A549 (cell line): ENCODE measurements at regions not wholly inside any gene's neighbourhood (a gene's known extent, or its start where the extent isn't known, plus 50 kb on each side); places are given as distances from the start of the nearest gene placed in this dataset.

Source experiments
- ATAC-seq, 2 experiments: fragments of 200-7000 bp in 1 of 2; fragments of >200 bp in 1 of 2; cut with Nextera tagmentation in 1 of 2; cut with Tn5 transposase in 1 of 2; 3 replicates each; pipeline versions ENCODE4 v1.8.0 to v1.9.1; 2018 to 2020; ENCODE audit warnings: mild to moderate bottlenecking in 1 of 2, moderate library complexity in 1 of 2
- CTCF ChIA-PET: fragments of 300-600 bp; sonication (Branson Sonifier 250); formaldehyde crosslinking; extraction: SDS; loops from one replicate; lab custom pipeline; 2021; ENCODE audit warnings: antibody characterized with exemption, inconsistent platforms; lab: Yijun Ruan, JAX
- POLR2A ChIA-PET: fragments of 350-600 bp; formaldehyde crosslinking; extraction: SDS; loops from one replicate; lab custom pipeline; 2021; ENCODE audit warnings: antibody characterized with exemption, inconsistent platforms; lab: Yijun Ruan, JAX
- DNase-seq, 2 experiments: peaks; one replicate each; pipeline versions ENCODE4 v3.0.0 to v3.0.0-alpha.2; 2011 to 2016; ENCODE audit warnings: low read depth in 1 of 2, low spot score in 1 of 2
- FAIRE-seq: peaks from 2 replicates; lab custom pipeline; 2011; peaks lifted over from hg19 to GRCh38; lab: Jason Lieb, UNC
- H3K27ac ChIP-seq, 2 experiments: fragments of >200 bp; sonication (Bioruptor Twin); formaldehyde crosslinking; 3 replicates each; pipeline ENCODE4 v1.5.1; 2016 to 2017
- H3K4me1 ChIP-seq: fragments of >200 bp; sonication (Bioruptor Twin); formaldehyde crosslinking; 3 replicates; pipeline ENCODE4 v1.6.1; 2016
- H3K4me2 ChIP-seq: fragments of >200 bp; sonication (Bioruptor Twin); formaldehyde crosslinking; 3 replicates; pipeline ENCODE4 v1.6.1; 2016
- H3K4me3 ChIP-seq: fragments of >200 bp; sonication (Bioruptor Twin); formaldehyde crosslinking; 3 replicates; pipeline ENCODE4 v1.5.1; 2016
- H3K9me3 ChIP-seq: fragments of >200 bp; sonication (Bioruptor Twin); formaldehyde crosslinking; 3 replicates; pipeline ENCODE4 v1.6.1; 2016
- BHLHE40 ChIP-seq: IDR thresholded peaks from 2 replicates; pipeline ENCODE4 v1.6.1; 2012; ENCODE audit warnings: low read depth, low read length, inconsistent platforms
- CBX2 ChIP-seq: fragments of 200-600 bp; sonication (generic); IDR thresholded peaks from 2 replicates; pipeline ENCODE4 v1.6.1; 2016; ENCODE audit warnings: low read depth, mild to moderate bottlenecking, borderline replicate concordance
- EHMT2 ChIP-seq: fragments of 200-600 bp; sonication (generic); IDR thresholded peaks from 2 replicates; pipeline ENCODE4 v1.6.1; 2016; ENCODE audit warnings: antibody characterized with exemption, low read depth, mild to moderate bottlenecking, moderate library complexity
- EP300 ChIP-seq, 2 experiments: fragments of >200 bp; sonication (Bioruptor Twin); formaldehyde crosslinking; IDR thresholded peaks; 2 replicates in 1 of 2; 3 replicates in 1 of 2; pipeline ENCODE4 v1.6.1; 2016 to 2017
- FOSB ChIP-seq: fragments of 250-450 bp; sonication (Bioruptor Pico); IDR thresholded peaks from 2 replicates; pipeline ENCODE4 v1.5.0; 2020; ENCODE audit warnings: mild to moderate bottlenecking, moderate library complexity
- FOXS1 ChIP-seq: fragments of 250-450 bp; sonication (Bioruptor Pico); IDR thresholded peaks from 2 replicates; pipeline ENCODE4 v1.5.0; 2020; ENCODE audit warnings: mild to moderate bottlenecking, moderate library complexity
- HDAC2 ChIP-seq: fragments of 200-600 bp; sonication (generic); IDR thresholded peaks from 2 replicates; pipeline ENCODE4 v1.6.1; 2016
- HOXB13 ChIP-seq: fragments of 250-450 bp; sonication (Bioruptor Pico); IDR thresholded peaks from 2 replicates; pipeline ENCODE4 v1.5.0; 2020; ENCODE audit warnings: low read depth, mild to moderate bottlenecking, moderate library complexity
- JUN ChIP-seq, 2 experiments: fragments of >200 bp; sonication (Bioruptor Twin); formaldehyde crosslinking; IDR thresholded peaks; 2 replicates in 1 of 2; 3 replicates in 1 of 2; pipeline ENCODE4 v1.6.1; 2016 to 2017
- KDM5A ChIP-seq: fragments of 200-600 bp; sonication (generic); IDR thresholded peaks from 2 replicates; pipeline ENCODE4 v1.6.1; 2016; ENCODE audit warnings: antibody characterized with exemption, mild to moderate bottlenecking
- MAFK ChIP-seq: fragments of 450-650 bp; IDR thresholded peaks from 2 replicates; pipeline ENCODE4 v1.6.1; 2014; ENCODE audit not compliant: partially characterized antibody
- NPAS2 ChIP-seq: fragments of 250-450 bp; sonication (Bioruptor Pico); IDR thresholded peaks from 2 replicates; pipeline ENCODE4 v1.8.0; 2022; ENCODE audit warnings: mild to moderate bottlenecking, moderate library complexity, borderline replicate concordance
- NR3C1 ChIP-seq: fragments of >200 bp; sonication (Bioruptor Twin); formaldehyde crosslinking; IDR thresholded peaks from 3 replicates; pipeline ENCODE4 v1.6.1; 2017
- PHF8 ChIP-seq: fragments of 200-600 bp; sonication (generic); IDR thresholded peaks from 2 replicates; pipeline ENCODE4 v1.6.1; 2016; ENCODE audit warnings: low read depth, mild to moderate bottlenecking, antibody characterized with exemption, moderate library complexity, borderline replicate concordance
- RARB ChIP-seq: fragments of 250-450 bp; sonication (Bioruptor Pico); IDR thresholded peaks from 2 replicates; pipeline ENCODE4 v1.8.0; 2021; ENCODE audit warnings: mild to moderate bottlenecking, moderate library complexity
- RCOR1 ChIP-seq: fragments of 150-350 bp; IDR thresholded peaks from 2 replicates; pipeline ENCODE4 v1.6.1; 2014; ENCODE audit warnings: antibody characterized with exemption, low read length, low read depth
- RFX5 ChIP-seq: fragments of 450-650 bp; IDR thresholded peaks from 2 replicates; pipeline ENCODE4 v1.7.1; 2014; ENCODE audit warnings: antibody characterized with exemption, mild to moderate bottlenecking, moderate library complexity
- SREBF2 ChIP-seq: fragments of 450-650 bp; IDR thresholded peaks from 2 replicates; pipeline ENCODE4 v1.6.1; 2014; ENCODE audit warnings: mild to moderate bottlenecking, moderate library complexity
- WGBS: methylation state at CpG from one replicate; pipeline ENCODE4 v1.1.6; 2017; ENCODE audit errors: missing lambda C conversion rate; 5-methylcytosine and 5-hydroxymethylcytosine counted together
- TF ChIP-seq, protein P1 (sequence below): fragments of >200 bp; sonication (Bioruptor Twin); formaldehyde crosslinking; IDR thresholded peaks from 3 replicates; pipeline ENCODE4 v1.6.1; 2016
- TF ChIP-seq, protein P2 (sequence below): fragments of 250-450 bp; sonication (Bioruptor Pico); IDR thresholded peaks from 2 replicates; pipeline ENCODE4 v1.5.0; 2021; ENCODE audit warnings: mild to moderate bottlenecking, moderate library complexity, borderline replicate concordance
- TF ChIP-seq, protein P3 (sequence below): fragments of 450-650 bp; IDR thresholded peaks from 2 replicates; pipeline ENCODE4 v1.6.1; 2014; ENCODE audit warnings: antibody characterized with exemption
- TF ChIP-seq, protein P4 (sequence below): fragments of >200 bp; sonication (Bioruptor Twin); formaldehyde crosslinking; IDR thresholded peaks from 2 replicates; pipeline ENCODE4 v1.6.1; 2016
- TF ChIP-seq, protein P5 (sequence below): fragments of 150-350 bp; IDR thresholded peaks from 2 replicates; pipeline ENCODE4 v1.6.1; 2014; ENCODE audit warnings: low read depth, mild to moderate bottlenecking, low read length
- TF ChIP-seq, protein P6 (sequence below): IDR thresholded peaks from 2 replicates; pipeline ENCODE4 v1.6.1; 2012

DNA sequence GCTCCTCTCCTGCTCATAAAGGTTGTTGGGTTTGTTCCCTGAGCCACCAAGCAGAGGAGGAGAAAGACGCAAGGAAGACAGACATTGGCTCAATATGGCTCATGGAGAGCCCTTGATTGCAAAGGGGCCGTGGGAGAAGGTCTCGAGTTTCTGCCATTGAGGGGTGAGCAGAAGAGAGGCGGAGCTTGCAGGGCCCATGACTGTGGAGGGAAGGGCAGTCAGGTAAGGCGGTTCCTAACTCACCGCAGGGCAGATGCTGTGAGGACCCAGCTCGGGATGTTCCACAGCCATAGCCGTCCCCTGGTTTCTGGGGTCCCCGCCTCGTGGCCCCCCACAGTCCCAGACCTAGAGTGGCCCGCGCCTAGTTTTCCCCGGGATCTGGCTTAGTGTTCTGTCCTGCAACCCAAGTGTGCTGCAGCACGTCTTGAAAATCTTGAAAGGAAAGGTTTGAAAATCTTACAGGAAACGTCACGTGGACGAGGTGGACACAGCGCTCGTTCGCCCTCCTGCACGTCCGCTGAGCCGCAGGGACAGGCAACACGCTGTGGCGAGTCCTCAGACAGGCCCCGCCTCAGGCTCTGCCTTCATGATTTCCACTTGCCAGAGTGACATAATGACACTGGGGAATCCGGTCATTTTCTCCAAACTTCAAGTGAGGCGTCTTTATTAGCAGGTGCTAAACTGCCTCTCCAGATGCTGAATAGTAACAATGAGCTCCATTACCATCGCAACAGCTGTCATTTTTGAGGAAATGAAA lies 105.5 kb upstream of the HDAC4 start:
- no peak for ATAC-seq
- no peak for FAIRE-seq
- H3K4me1 ChIP-seq: no peaks in the 10 kb centered on the region
- no peak overlapping the region for H3K27ac ChIP-seq
- H3K4me3 ChIP-seq: no peak overlapping the region
- WGBS: 74% methylated on average over 29 of the region's 29 CpGs
- DNase-seq: no peak
- POLR2A ChIA-PET: no interaction called here
- no peak overlapping the region for H3K4me2 ChIP-seq
- CTCF ChIA-PET: no interaction called here
- no peaks in the 10 kb centered on the region for H3K9me3 ChIP-seq
- TF ChIP-seq FOXS1 (CRISPR knock-in tag) (no peak), RFX5 (no peak), RARB (CRISPR knock-in tag) (no peak), CBX2 (no peak), JUN (IDR thresholded peaks at IDR 0.05) (no peak), NR3C1 (no peak), BHLHE40 (no peak), MAFK (no peak), KDM5A (no peak), FOSB (no peak), RCOR1 (no peak), NPAS2 (no peak)
- TF ChIP-seq, protein P1, sequence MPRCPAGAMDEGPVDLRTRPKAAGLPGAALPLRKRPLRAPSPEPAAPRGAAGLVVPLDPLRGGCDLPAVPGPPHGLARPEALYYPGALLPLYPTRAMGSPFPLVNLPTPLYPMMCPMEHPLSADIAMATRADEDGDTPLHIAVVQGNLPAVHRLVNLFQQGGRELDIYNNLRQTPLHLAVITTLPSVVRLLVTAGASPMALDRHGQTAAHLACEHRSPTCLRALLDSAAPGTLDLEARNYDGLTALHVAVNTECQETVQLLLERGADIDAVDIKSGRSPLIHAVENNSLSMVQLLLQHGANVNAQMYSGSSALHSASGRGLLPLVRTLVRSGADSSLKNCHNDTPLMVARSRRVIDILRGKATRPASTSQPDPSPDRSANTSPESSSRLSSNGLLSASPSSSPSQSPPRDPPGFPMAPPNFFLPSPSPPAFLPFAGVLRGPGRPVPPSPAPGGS: no peak
- TF ChIP-seq, protein P2, sequence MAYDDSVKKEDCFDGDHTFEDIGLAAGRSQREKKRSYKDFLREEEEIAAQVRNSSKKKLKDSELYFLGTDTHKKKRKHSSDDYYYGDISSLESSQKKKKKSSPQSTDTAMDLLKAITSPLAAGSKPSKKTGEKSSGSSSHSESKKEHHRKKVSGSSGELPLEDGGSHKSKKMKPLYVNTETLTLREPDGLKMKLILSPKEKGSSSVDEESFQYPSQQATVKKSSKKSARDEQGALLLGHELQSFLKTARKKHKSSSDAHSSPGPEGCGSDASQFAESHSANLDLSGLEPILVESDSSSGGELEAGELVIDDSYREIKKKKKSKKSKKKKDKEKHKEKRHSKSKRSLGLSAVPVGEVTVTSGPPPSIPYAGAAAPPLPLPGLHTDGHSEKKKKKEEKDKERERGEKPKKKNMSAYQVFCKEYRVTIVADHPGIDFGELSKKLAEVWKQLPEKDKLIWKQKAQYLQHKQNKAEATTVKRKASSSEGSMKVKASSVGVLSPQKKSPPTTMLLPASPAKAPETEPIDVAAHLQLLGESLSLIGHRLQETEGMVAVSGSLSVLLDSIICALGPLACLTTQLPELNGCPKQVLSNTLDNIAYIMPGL (CRISPR knock-in tag): no peak
- TF ChIP-seq, protein P3, sequence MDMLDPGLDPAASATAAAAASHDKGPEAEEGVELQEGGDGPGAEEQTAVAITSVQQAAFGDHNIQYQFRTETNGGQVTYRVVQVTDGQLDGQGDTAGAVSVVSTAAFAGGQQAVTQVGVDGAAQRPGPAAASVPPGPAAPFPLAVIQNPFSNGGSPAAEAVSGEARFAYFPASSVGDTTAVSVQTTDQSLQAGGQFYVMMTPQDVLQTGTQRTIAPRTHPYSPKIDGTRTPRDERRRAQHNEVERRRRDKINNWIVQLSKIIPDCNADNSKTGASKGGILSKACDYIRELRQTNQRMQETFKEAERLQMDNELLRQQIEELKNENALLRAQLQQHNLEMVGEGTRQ: no peak
- TF ChIP-seq, protein P4, sequence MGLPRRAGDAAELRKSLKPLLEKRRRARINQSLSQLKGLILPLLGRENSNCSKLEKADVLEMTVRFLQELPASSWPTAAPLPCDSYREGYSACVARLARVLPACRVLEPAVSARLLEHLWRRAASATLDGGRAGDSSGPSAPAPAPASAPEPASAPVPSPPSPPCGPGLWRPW: no peak

DNA sequence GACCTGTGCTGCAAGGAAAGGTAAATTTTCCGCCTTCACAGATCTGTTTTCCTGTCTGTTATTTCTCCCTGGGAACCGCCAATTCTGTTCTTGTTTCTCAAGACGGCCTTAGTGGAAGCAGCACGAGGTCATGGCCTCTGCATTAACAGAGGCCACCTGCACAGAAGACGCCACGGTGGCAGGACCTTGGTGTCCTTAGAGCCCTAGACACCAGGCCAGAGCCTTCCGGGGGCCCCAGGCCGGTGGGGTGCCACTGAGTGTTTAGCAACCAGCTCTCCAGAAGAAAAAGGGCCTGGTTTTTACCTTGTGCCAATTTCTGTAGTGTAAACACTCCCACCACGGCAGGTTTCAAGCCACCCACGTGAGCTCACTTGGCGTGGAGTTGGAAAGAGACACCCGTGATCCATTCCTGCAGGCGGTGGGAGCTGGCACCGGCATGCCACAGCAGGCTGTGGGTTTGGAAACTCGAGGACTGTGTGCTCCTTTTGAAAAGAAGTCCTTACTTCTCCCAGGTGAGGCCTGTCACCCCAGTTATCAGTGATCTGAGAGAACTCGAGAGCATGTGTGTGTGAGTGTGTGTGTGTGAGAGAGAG lies 103.9 kb upstream of the HDAC4 start:
- Histone ChIP-seq H3K4me1 (no peaks in the 10 kb centered on the region), H3K9me3 (no peaks in the 10 kb centered on the region), H3K4me3 (no peak overlapping the region), H3K4me2 (no peak overlapping the region)
- ATAC-seq: no peak
- CTCF ChIA-PET: no interaction called here
- WGBS: 66% methylated on average over 16 of the region's 16 CpGs
- no peak for TF ChIP-seq RCOR1
- TF ChIP-seq, all 56 proteins: peak for 0
- no peak for FAIRE-seq
- no peak for DNase-seq
- POLR2A ChIA-PET: no interaction called here
- no peak overlapping the region for H3K27ac ChIP-seq

DNA sequence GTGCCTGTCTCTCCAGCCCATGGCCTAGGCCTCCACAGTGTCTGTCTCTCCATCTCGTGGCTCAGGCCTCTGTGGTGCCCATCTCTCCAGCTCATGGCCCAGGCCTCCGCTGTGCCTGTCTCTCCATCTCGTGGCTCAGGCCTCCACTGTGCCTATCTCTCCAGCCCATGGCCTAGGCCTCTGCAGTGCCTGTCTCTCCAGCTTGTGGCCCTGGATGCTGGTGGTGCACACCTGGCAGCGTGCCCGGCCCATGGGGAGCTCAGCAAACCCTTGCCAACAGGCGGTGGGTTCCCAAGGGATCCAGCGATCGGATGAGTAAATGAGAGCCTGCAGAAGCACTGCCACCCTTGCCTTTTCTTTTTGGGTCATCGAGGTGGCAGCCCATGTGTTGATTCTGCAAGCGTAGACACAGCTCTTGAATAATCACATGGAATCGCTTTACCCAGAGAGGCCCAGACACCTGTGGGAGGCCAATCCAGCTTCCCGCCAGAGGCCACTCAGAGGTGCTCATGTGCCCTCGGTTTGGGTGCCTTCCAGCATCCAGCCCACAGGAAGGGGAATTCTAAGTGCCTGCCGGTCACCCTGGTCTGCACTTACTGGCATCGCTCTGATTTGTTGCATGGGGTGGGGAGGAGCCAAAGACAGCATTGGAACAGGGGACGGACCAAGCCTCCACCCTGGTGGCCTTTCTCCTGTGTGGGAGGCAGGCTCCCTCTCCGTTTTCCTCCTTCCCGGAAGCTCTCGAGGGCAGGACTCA lies 101.8 kb upstream of the HDAC4 start:
- DNase-seq (no peak), FAIRE-seq (no peak), ATAC-seq (no peak)
- POLR2A ChIA-PET: no interaction called here
- WGBS: 57% methylated on average over 18 of the region's 19 CpGs
- H3K27ac ChIP-seq: no peak overlapping the region
- no peak overlapping the region for H3K4me3 ChIP-seq
- CTCF ChIA-PET: interaction anchor here (1.4 kb wide), 1 partner anchor 15 kb away, joined by 3 read pairs; no protein-coding TSS in a partner anchor
- no peak overlapping the region for H3K4me2 ChIP-seq
- H3K4me1 ChIP-seq: no peaks in the 10 kb centered on the region
- H3K9me3 ChIP-seq: no peaks in the 10 kb centered on the region
- TF ChIP-seq JUN (IDR thresholded peaks at IDR 0.05) (no peak), HOXB13 (CRISPR knock-in tag) (no peak), HDAC2 (no peak), RCOR1 (no peak), EP300 (IDR thresholded peaks at IDR 0.05) (no peak), EHMT2 (no peak), SREBF2 (no peak), RARB (CRISPR knock-in tag) (no peak), PHF8 (no peak)
- TF ChIP-seq, protein P3: no peak
- TF ChIP-seq, protein P5, sequence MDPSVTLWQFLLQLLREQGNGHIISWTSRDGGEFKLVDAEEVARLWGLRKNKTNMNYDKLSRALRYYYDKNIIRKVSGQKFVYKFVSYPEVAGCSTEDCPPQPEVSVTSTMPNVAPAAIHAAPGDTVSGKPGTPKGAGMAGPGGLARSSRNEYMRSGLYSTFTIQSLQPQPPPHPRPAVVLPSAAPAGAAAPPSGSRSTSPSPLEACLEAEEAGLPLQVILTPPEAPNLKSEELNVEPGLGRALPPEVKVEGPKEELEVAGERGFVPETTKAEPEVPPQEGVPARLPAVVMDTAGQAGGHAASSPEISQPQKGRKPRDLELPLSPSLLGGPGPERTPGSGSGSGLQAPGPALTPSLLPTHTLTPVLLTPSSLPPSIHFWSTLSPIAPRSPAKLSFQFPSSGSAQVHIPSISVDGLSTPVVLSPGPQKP: no peak
- TF ChIP-seq, protein P6, sequence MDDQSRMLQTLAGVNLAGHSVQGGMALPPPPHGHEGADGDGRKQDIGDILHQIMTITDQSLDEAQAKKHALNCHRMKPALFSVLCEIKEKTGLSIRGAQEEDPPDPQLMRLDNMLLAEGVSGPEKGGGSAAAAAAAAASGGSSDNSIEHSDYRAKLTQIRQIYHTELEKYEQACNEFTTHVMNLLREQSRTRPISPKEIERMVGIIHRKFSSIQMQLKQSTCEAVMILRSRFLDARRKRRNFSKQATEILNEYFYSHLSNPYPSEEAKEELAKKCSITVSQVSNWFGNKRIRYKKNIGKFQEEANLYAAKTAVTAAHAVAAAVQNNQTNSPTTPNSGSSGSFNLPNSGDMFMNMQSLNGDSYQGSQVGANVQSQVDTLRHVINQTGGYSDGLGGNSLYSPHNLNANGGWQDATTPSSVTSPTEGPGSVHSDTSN: no peak
